BJ (cell line): ENCODE measurements at regions not wholly inside any gene's neighbourhood (a gene's known extent, or its start where the extent isn't known, plus 50 kb on each side); places are given as distances from the start of the nearest gene placed in this dataset.

Experiments used
- CTCF ChIA-PET: fragments of 350-600 bp; formaldehyde crosslinking; extraction: SDS; loops from one replicate; lab custom pipeline; 2021; ENCODE audit warnings: antibody characterized with exemption, inconsistent platforms; lab: Yijun Ruan, JAX
- POLR2A ChIA-PET: fragments of 300-600 bp; sonication (Branson Sonifier 250); formaldehyde crosslinking; extraction: SDS; loops from one replicate; lab custom pipeline; 2021; ENCODE audit warnings: antibody characterized with exemption; lab: Charles Lee
- DNase-seq: peaks from one replicate; pipeline ENCODE4 v3.0.0-alpha.2; 2011; ENCODE audit warnings: low read depth
- H3K27me3 ChIP-seq: 2 replicates; pipeline ENCODE4 v1.6.0; 2011; ENCODE audit warnings: low read length; ENCODE audit not compliant: control insufficient read depth, insufficient read depth
- H3K36me3 ChIP-seq: 2 replicates; pipeline ENCODE4 v1.5.1; 2011; ENCODE audit warnings: low read length; ENCODE audit not compliant: control insufficient read depth, insufficient read depth
- H3K4me3 ChIP-seq: 2 replicates; pipeline ENCODE4 v1.5.1; 2011; ENCODE audit warnings: low read depth, mild to moderate bottlenecking, control low read depth, low read length
- TF ChIP-seq, protein P1 (sequence below): IDR thresholded peaks from 2 replicates; pipeline ENCODE4 v1.5.1; 2011; ENCODE audit warnings: low read depth, mild to moderate bottlenecking, control low read depth, inconsistent platforms, low read length, moderate library complexity; ENCODE audit not compliant: insufficient read depth

DNA sequence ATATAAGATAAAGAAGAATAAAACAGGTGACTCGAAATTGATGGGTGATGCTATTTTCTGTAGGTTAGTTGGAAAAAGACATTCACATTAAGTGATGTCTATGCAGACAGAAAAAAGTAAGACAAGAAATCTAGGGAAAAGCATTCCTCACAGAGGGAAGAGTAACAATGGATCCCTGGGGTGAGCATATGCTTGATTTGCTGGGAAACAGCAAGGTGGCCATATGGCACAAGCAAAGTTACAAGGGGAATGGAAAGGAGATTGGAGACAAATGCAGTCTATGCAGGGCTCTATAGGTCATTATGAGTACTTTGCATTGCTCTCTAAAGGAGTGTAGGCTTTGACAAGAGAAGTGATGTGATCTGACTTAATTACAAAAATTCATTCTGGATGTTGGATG is 90.9 kb upstream of the ZNF804B start:
- DNase-seq, result no peak
- H3K36me3 ChIP-seq, result no peaks in the 10 kb centered on the region
- H3K4me3 ChIP-seq, result no peak overlapping the region
- POLR2A ChIA-PET, result no interaction called here
- CTCF ChIA-PET, result no interaction called here
- TF ChIP-seq, protein P1, sequence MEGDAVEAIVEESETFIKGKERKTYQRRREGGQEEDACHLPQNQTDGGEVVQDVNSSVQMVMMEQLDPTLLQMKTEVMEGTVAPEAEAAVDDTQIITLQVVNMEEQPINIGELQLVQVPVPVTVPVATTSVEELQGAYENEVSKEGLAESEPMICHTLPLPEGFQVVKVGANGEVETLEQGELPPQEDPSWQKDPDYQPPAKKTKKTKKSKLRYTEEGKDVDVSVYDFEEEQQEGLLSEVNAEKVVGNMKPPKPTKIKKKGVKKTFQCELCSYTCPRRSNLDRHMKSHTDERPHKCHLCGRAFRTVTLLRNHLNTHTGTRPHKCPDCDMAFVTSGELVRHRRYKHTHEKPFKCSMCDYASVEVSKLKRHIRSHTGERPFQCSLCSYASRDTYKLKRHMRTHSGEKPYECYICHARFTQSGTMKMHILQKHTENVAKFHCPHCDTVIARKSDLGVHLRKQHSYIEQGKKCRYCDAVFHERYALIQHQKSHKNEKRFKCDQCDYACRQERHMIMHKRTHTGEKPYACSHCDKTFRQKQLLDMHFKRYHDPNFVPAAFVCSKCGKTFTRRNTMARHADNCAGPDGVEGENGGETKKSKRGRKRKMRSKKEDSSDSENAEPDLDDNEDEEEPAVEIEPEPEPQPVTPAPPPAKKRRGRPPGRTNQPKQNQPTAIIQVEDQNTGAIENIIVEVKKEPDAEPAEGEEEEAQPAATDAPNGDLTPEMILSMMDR, result no peak
- H3K27me3 ChIP-seq, result no peaks in the 10 kb centered on the region

DNA sequence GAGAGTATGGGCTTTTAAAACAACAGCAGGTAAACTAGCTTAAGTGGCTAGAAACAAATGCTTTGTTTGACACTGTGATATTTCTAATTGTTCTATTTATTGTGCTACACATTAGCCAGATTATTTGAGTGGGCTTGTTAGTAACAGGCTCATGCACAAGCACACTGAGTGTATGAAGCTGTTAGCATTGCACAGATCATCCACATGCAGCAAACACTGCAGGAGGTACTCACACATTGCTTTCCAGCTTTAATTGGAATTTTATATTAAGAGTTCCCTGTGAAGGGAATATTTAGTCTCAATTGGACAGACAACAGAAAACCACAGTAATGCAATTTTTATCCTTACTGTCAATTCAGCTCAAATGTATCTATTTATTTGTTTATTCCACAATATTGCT is 92.9 kb upstream of the ZNF804B start:
- Histone ChIP-seq H3K4me3 (no peak overlapping the region), H3K27me3 (no peaks in the 10 kb centered on the region), H3K36me3 (no peaks in the 10 kb centered on the region)
- DNase-seq, result no peak
- POLR2A ChIA-PET, result no interaction called here
- CTCF ChIA-PET, result no interaction called here
- TF ChIP-seq, protein P1, result no peak

DNA sequence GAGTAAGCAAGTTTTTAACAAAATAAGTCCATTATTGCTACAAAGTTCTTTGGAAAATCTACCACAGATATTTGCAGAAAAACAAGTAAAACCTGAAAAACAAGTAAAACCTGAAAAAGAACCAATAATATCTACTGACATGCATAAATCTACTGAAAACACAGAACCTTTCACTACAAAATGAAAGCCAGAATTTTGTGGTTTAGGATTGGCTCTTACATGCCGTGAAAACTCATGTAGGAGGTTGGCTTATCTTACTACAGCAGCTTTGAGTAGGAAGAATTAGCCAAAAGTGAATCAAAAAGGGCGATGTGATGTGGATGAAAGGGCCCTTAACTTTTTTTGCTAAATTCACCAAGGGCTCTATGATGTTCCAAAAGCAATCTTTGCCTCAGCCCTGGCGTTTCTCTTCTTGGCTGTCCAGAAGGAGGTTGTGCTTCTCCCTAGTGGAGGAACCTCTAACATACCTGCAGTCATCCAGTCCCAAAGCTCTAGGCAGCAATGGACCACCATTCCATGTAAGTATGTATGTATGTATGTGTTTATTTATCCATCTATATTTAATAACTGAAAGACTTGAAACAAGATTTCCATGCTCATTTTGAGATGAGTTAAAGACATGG is 93.5 kb upstream of the ZNF804B start:
- ChIA-PET CTCF (no interaction called here), POLR2A (no interaction called here)
- no peaks in the 10 kb centered on the region for H3K36me3 ChIP-seq
- no peak overlapping the region for H3K4me3 ChIP-seq
- H3K27me3 ChIP-seq, result no peaks in the 10 kb centered on the region
- TF ChIP-seq, protein P1, result no peak
- no peak for DNase-seq

DNA sequence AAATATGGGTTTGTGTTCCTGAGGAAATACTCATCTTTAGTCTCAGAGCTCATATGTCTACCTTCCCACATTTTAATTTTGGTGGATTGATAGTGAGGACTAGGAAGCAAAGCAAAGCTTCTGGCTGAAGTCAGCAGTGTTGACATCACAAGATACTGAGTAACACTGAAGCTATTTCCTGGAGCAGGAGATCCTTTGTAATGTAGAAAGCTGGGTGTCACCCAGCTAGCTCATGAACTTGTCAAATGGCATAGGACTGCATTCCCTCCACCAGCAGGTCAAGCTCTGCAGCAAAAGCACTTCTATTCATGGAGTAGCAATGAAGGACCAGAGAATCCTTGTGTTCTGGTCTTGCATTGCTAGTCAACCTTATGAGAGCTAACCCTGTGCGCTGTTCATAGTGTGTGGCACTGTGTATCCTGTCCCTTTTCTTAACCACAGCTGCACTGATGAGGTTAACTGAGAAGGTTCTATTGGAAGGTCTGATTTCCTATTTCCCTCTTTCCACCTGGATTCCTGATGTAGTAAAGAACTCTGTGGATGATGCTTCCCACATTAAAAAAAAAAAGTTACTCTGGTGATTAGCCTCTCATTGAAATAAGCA is 94.8 kb upstream of the ZNF804B start:
- no peak for DNase-seq
- H3K27me3 ChIP-seq, result no peaks in the 10 kb centered on the region
- CTCF ChIA-PET, result interaction anchor here (0.6 to 0.7 kb wide), 2 partner anchors 27 to 1189 kb away, joined by 3 to 5 read pairs; no protein-coding TSS in a partner anchor
- H3K4me3 ChIP-seq, result no peak overlapping the region
- POLR2A ChIA-PET, result no interaction called here
- H3K36me3 ChIP-seq, result no peaks in the 10 kb centered on the region
- TF ChIP-seq, protein P1, result no peak

DNA sequence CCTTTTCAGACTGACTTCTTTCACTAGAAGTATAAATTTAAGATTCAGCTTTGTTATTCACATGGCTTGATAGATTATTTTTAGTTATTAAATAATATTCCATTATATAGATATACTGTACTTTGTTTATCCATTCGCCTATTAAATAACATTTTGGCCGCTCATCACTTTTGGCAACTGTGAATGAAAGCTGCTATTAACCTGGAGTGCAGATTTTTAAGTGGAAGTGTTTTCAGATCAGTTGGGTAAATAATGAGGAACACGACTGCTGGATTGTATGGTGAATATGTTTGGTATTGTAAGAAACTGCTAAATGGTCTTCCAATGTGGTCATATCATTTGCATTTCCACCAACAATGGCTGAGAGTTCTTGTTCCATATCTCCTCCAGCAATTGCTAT is 97.6 kb upstream of the ZNF804B start:
- no peak for DNase-seq
- POLR2A ChIA-PET, result no interaction called here
- no peaks in the 10 kb centered on the region for H3K27me3 ChIP-seq
- CTCF ChIA-PET, result no interaction called here
- H3K4me3 ChIP-seq, result no peak overlapping the region
- TF ChIP-seq, protein P1, result no peak
- no peaks in the 10 kb centered on the region for H3K36me3 ChIP-seq
